GM12864 (cell line): ENCODE measurements at regions not wholly inside any gene's neighbourhood (a gene's known extent, or its start where the extent isn't known, plus 50 kb on each side); places are given as distances from the start of the nearest gene placed in this dataset.

Source experiments
- DNase-seq: peaks from one replicate; pipeline ENCODE4 v3.0.0-alpha.2; 2011; ENCODE audit warnings: low read depth
- H3K4me3 ChIP-seq: 2 replicates; pipeline ENCODE4 v1.5.1; 2011; ENCODE audit warnings: mild to moderate bottlenecking, low read depth, low read length, control low read depth
- TF ChIP-seq, protein P1 (sequence below): IDR thresholded peaks from 2 replicates; pipeline ENCODE4 v1.5.1; 2011; ENCODE audit warnings: low read depth, mild to moderate bottlenecking, moderate library complexity, low read length, control low read depth, inconsistent platforms; ENCODE audit errors: missing control alignments

GRCh38 chr1:87252406-87252805 lies 76.3 kb upstream of the LMO4 start:
- no peak for DNase-seq
- TF ChIP-seq, protein P1, sequence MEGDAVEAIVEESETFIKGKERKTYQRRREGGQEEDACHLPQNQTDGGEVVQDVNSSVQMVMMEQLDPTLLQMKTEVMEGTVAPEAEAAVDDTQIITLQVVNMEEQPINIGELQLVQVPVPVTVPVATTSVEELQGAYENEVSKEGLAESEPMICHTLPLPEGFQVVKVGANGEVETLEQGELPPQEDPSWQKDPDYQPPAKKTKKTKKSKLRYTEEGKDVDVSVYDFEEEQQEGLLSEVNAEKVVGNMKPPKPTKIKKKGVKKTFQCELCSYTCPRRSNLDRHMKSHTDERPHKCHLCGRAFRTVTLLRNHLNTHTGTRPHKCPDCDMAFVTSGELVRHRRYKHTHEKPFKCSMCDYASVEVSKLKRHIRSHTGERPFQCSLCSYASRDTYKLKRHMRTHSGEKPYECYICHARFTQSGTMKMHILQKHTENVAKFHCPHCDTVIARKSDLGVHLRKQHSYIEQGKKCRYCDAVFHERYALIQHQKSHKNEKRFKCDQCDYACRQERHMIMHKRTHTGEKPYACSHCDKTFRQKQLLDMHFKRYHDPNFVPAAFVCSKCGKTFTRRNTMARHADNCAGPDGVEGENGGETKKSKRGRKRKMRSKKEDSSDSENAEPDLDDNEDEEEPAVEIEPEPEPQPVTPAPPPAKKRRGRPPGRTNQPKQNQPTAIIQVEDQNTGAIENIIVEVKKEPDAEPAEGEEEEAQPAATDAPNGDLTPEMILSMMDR = no peak
- H3K4me3 ChIP-seq = no peak overlapping the region

GRCh38 chr1:87262688-87263087 lies 66.0 kb upstream of the LMO4 start:
- TF ChIP-seq, protein P1 = no peak
- DNase-seq = no peak
- no peak overlapping the region for H3K4me3 ChIP-seq

DNA sequence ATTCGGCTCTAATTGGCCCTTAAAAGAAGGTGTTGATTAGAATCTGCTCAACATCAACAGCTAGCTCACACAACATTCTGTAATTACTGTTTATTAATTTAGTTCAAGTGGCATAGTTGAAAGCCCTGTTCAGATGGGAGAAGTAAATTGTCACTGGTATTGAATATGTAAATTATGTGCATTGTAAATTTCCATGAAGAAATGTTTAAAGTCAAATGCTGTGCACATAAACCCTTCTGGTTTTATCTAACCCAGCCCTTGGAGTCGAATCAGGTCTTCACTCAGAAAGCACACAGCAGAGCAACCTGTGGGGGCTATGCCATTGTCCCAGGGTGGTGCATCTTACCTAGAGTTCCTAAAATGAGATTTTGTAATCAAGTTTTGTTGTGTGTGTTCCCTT lies 65.4 kb upstream of the LMO4 start:
- no peak overlapping the region for H3K4me3 ChIP-seq
- no peak for DNase-seq
- TF ChIP-seq, protein P1 = no peak

- no peak for DNase-seq
- TF ChIP-seq, protein P1 = no peak
Measured at GRCh38 chr1:87263785-87264184, 64.9 kb upstream of the LMO4 start.

GRCh38 chr1:87264976-87265375 lies 63.7 kb upstream of the LMO4 start:
- TF ChIP-seq, protein P1 = no peak
- H3K4me3 ChIP-seq = no peak overlapping the region
- DNase-seq = no peak

More at GRCh38 chr1:87263785-87264184, 64.9 kb upstream of the LMO4 start:
- H3K4me3 ChIP-seq = no peak overlapping the region

GRCh38 chr1:87265786-87266185 lies 62.9 kb upstream of the LMO4 start:
- no peak overlapping the region for H3K4me3 ChIP-seq
- DNase-seq = no peak
- TF ChIP-seq, protein P1 = no peak

GRCh38 chr1:87268111-87268510 lies 60.6 kb upstream of the LMO4 start:
- DNase-seq = no peak
- TF ChIP-seq, protein P1 = no peak
- H3K4me3 ChIP-seq = no peak overlapping the region
